ENCODE measurements at regions not wholly inside any gene's neighbourhood (a gene's known extent, or its start where the extent isn't known, plus 50 kb on each side); places are given as distances from the start of the nearest gene placed in this dataset.

DNA sequence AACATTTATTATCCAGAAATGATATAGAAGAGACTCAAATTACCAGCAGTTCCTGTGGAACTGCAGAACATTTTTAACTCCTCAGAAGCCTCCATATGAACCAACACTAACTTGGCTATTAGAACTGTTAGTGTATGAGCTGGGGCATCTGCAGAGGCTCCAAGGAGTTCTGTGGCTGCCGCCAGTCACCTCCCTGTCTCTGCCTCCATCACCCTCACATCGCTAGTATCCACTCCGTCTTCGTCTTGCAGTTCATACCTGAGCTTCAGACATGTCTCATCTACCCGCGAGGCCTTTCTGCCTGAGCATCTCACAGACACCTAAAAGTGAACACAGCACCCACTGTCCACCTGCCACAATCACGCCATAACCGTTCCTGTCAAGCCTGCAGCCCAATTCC, 89.5 kb upstream of the CST7 start:
- Histone ChIP-seq H3K4me2 (ENCODE audit: insufficient read depth, low read length) (no peak overlapping the region), H2AFZ (ENCODE audit: low read depth, low read length) (no peak overlapping the region), H3K4me1 (ENCODE audit: control insufficient read depth, extremely low read depth, insufficient read depth, low read length) (no peaks in the 10 kb centered on the region), H3K27me3 (ENCODE audit: control insufficient read depth in 2 of 2, insufficient read depth in 2 of 2, low read length in 2 of 2) (no peaks in the 10 kb centered on the region), H3K27ac (ENCODE audit: insufficient read depth, low read depth, low read length) (no peak overlapping the region), H3K9me1 (replicated peaks; ENCODE audit: control insufficient read depth, extremely low read depth, insufficient read depth, low read length) (no peaks in the 10 kb centered on the region), H3K4me3 (replicated peaks in 1 of 3; ENCODE audit: insufficient read depth in 1 of 3, low read depth in 1 of 3, low read length in 3 of 3) (no peak overlapping the region), H3K9ac (replicated peaks; ENCODE audit: extremely low read depth, insufficient read depth, low read length) (no peak overlapping the region), H3K36me3 (ENCODE audit: control insufficient read depth in 2 of 2, extremely low read depth in 1 of 2, insufficient read depth in 2 of 2, low read length in 2 of 2) (no peaks in the 10 kb centered on the region), H3K9me3 (replicated peaks; ENCODE audit: control insufficient read depth, insufficient read depth, low read length) (peaks cover 3% of the 10 kb centered on the region), H4K20me1 (replicated peaks; ENCODE audit: control insufficient read depth, extremely low read depth, insufficient read depth, low read length) (no peaks in the 10 kb centered on the region), H3K79me2 (ENCODE audit: control insufficient read depth, insufficient read depth, low read length) (no peaks in the 10 kb centered on the region)
- BruUV-seq (replicated peaks) = no TSS peak
- TF ChIP-seq MYC (IDR thresholded peaks at IDR 0.05; ENCODE audit: low read depth, low read length) = no peak
- TF ChIP-seq FOS (IDR thresholded peaks at IDR 0.05; ENCODE audit: borderline replicate concordance, insufficient read depth, low read length) = no peak
- TF ChIP-seq GATA2 (IDR thresholded peaks at IDR 0.05; ENCODE audit: insufficient read depth, insufficient read length, low read depth, low read length) = no peak
- TF ChIP-seq, protein P1, sequence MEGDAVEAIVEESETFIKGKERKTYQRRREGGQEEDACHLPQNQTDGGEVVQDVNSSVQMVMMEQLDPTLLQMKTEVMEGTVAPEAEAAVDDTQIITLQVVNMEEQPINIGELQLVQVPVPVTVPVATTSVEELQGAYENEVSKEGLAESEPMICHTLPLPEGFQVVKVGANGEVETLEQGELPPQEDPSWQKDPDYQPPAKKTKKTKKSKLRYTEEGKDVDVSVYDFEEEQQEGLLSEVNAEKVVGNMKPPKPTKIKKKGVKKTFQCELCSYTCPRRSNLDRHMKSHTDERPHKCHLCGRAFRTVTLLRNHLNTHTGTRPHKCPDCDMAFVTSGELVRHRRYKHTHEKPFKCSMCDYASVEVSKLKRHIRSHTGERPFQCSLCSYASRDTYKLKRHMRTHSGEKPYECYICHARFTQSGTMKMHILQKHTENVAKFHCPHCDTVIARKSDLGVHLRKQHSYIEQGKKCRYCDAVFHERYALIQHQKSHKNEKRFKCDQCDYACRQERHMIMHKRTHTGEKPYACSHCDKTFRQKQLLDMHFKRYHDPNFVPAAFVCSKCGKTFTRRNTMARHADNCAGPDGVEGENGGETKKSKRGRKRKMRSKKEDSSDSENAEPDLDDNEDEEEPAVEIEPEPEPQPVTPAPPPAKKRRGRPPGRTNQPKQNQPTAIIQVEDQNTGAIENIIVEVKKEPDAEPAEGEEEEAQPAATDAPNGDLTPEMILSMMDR (IDR thresholded peaks at IDR 0.05; ENCODE audit: extremely low read depth in 1 of 2, insufficient read depth in 1 of 2, low read depth in 1 of 2, low read length in 2 of 2) = no peak
- no peak for TF ChIP-seq POLR2AphosphoS5 (IDR thresholded peaks at IDR 0.05; ENCODE audit: insufficient read depth, low read depth, low read length)
- no peak for TF ChIP-seq JUN (IDR thresholded peaks at IDR 0.05; ENCODE audit: borderline replicate concordance, insufficient read depth, insufficient read length, low read depth)
- no peak for TF ChIP-seq POLR2A (IDR thresholded peaks at IDR 0.05; ENCODE audit: low read depth, low read length)
- no peak for TF ChIP-seq EZH2 (IDR thresholded peaks at IDR 0.05; ENCODE audit: borderline replicate concordance, low read depth, low read length, severe bottlenecking)
- TF ChIP-seq, protein P2, sequence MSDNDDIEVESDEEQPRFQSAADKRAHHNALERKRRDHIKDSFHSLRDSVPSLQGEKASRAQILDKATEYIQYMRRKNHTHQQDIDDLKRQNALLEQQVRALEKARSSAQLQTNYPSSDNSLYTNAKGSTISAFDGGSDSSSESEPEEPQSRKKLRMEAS (IDR thresholded peaks at IDR 0.05; ENCODE audit: insufficient read depth, insufficient read length) = no peak
- ChIA-PET POLR2A (no interaction called here), CTCF (no interaction called here)
- intact Hi-C loops (cut with micrococcal nuclease) (no loop called here), dilution Hi-C loops (cut with MboI; ENCODE audit: extremely low pct_ligation_motif_present, low sequenced_read_pairs) (no loop called here)
- DNase-seq (ENCODE audit: low read depth, low spot score) = no peak
- FAIRE-seq = no peak

All from endothelial cell of umbilical vein (primary cell).